Urothelium cell line (cell line): ENCODE measurements at regions not wholly inside any gene's neighbourhood (a gene's known extent, or its start where the extent isn't known, plus 50 kb on each side); places are given as distances from the start of the nearest gene placed in this dataset.
A peak's percentile ranks its signal among the peaks of the same experiment; 100 is the strongest.

ENCODE experiments used
- DNase-seq: peaks from one replicate; pipeline ENCODE4 v3.0.0; 2011; ENCODE audit warnings: low spot score, mixed read lengths
- FAIRE-seq: peaks from 2 replicates; lab custom pipeline; 2011; peaks lifted over from hg19 to GRCh38; lab: Jason Lieb, UNC

DNA sequence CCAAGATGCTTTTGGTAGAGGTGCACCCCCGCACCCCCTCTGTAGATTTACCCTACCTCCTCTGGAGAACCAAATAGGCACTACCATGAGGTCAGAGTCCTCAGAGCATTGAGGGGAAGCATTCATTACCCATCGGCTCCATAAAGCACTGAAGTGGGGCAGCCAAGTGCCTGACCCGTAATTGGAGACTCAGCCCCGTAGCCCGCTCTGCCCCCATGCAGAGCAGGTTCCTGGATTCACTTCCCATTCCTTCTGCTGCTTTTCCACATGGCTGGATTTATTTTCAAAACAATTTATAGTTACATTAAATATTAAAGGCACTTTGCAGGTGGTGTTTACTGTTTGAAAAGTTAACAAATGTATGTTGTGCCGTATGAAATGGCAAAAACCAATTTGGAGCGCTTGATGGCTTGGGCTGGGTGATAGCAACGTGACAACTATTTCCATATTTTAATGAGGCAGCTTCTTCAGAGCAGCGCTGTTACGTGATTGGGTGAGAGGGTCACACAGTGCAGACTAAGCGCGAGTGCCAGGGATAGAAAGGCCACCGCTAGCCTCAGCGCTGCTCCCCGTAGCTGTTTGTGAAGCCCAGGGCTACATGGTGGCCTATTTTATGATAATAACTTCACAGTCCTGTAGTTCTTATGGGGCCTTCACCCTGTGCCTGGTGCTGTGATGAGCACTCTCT, 373.8 kb upstream of the PROK2 start:
- FAIRE-seq (no peak), DNase-seq (no peak)

- FAIRE-seq (no peak), DNase-seq (no peak)
These were observed 373.0 kb upstream of the PROK2 start for GRCh38 chr3:72157748-72158638.

DNA sequence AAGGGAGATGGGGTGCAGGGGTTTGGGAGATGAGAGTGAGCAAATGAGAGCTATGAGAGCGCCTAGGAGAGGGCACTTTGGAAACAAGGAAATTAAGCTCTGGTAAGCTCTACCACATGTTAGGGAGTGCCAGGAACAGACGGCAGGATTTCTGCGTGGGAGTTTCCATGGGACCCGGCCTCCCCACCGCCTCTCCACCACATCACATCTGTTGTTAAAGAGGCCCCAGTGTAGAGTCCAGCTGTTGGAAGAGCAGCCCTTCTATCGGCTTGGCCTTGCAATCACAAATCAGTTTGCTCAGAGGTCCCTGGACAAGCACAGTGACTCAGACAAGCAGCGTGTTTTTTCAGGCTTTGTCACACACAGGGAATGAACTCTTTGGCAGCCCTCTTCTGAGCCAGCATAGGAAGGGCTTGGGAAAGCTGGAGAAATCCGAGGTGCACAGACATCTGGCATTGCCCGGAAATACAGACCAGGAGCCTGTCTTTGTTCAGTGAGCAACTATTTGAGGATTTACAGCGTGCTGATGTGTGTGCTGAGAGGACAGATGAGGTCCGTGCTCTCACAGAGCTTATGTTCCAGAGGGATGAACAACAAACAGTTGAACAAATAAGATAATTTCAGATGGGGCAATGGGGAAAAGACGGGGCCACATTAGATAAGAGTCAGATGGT, 370.6 kb upstream of the PROK2 start:
- peak; percentile 77 for DNase-seq
- no peak for FAIRE-seq

- FAIRE-seq: no peak
- DNase-seq: no peak
These were observed 369.7 kb upstream of the PROK2 start for GRCh38 chr3:72154391-72155335.

- FAIRE-seq (no peak), DNase-seq (no peak)
These were observed 368.7 kb upstream of the PROK2 start for GRCh38 chr3:72153477-72154314.

GRCh38 chr3:72152551-72153476, 367.9 kb upstream of the PROK2 start:
- peak; percentile 60 for DNase-seq
- FAIRE-seq: peak; percentile 30

- DNase-seq (no peak), FAIRE-seq (no peak)
These were observed 366.7 kb upstream of the PROK2 start for GRCh38 chr3:72151465-72152238.

DNA sequence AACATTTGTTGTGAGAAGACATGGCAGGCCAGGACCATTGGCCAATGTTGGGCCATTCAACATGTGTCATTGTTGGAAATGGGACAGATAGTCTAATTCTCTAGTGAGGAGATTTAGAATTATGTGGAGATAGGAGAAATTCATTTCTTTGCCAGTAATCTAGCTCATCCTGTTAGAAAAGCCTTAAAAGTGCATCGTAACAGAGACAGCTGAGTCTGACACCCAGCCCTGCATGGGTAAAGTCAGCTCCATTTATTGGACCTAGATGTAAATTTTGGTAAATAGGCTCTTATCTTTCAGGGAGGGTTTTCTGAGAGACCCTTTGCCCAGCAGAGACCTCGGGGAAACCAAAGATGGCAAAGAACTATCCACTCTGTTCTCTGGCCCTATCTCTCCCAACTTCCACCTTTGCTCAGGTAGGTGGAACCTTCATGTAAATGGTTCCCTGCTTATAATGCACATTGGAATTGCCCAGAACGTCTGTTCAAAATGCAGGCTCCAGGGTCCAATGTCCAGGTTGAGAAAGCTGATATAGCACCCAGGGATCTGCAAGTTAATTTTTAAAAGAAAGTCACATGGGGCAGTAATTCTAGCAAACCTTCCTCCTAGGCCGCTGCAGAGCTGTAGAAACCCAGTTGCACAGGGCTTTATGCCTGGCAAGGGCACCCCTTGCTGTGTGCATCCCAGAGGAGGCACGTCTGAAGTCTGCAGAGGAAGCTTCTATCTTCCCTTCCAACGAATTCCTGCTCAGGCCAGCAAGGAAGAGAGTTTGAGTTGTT, 365.9 kb upstream of the PROK2 start:
- DNase-seq (no peak), FAIRE-seq (no peak)

DNA sequence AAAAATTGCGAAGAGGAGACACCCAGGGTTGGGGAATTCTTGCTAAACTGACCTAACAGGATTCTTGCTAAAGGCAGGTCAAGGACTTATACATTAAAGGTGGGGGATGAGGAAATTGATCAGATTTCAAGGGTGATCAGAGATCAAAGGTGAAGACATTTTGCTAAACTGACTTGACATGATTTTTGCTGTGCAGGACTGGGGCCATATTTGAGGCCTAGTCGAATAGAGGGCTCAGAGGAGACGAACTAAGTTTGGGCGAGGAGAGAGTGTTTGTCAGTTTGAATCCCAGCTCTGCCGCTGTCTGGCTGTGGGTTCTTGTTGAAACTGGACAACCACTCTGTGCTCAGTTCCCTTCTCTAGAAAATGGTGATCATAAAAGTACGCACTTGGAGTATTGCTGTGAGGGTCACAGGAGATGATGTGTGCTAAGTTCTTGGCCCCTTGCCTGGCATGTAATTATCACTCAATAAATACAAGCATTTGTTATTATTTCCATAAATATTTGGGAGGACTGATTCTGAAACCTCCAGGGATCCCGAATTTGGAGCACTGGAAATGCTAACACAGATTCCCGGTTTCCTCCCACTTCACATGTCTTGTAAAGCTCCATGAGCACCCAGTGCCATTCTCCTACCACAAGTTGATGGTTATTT, 364.8 kb upstream of the PROK2 start:
- no peak for DNase-seq
- no peak for FAIRE-seq

GRCh38 chr3:72147600-72147999, 362.7 kb upstream of the PROK2 start:
- DNase-seq (no peak), FAIRE-seq (no peak)

- no peak for FAIRE-seq
- no peak for DNase-seq
These were observed 360.8 kb upstream of the PROK2 start for GRCh38 chr3:72145506-72146380.

- no peak for FAIRE-seq
- DNase-seq: no peak
These were observed 360.0 kb upstream of the PROK2 start for GRCh38 chr3:72144773-72145505.

- no peak for DNase-seq
- FAIRE-seq: no peak
These were observed 359.2 kb upstream of the PROK2 start for GRCh38 chr3:72143966-72144717.

GRCh38 chr3:72143322-72143721, 358.4 kb upstream of the PROK2 start:
- DNase-seq: peak; percentile 18
- FAIRE-seq: no peak
